ENCODE measurements at regions not wholly inside any gene's neighbourhood (a gene's known extent, or its start where the extent isn't known, plus 50 kb on each side); places are given as distances from the start of the nearest gene placed in this dataset.

GRCh38 chr4:162715401-162715800 is 451.3 kb downstream of the NAF1 start:
- DNase-seq = no peak

- DNase-seq = no peak
Observed at GRCh38 chr4:162707962-162708361, 458.7 kb downstream of the NAF1 start.

- DNase-seq = no peak
Observed at GRCh38 chr4:162706632-162707031, 460.1 kb downstream of the NAF1 start.

GRCh38 chr4:162706051-162706450 is 460.6 kb downstream of the NAF1 start:
- DNase-seq = no peak

GRCh38 chr4:162705130-162705803 is 461.4 kb downstream of the NAF1 start:
- DNase-seq = no peak

- no peak for DNase-seq
Observed at GRCh38 chr4:162700815-162701361, 465.8 kb downstream of the NAF1 start.

- no peak for DNase-seq
Observed at GRCh38 chr4:162700358-162700757, 466.3 kb downstream of the NAF1 start.

- no peak for DNase-seq
Observed at GRCh38 chr4:162699629-162700028, 467.1 kb downstream of the NAF1 start.

GRCh38 chr4:162685410-162685809 is 481.3 kb downstream of the NAF1 start:
- no peak for DNase-seq

GRCh38 chr4:162684998-162685397 is 481.7 kb downstream of the NAF1 start:
- DNase-seq = no peak

GRCh38 chr4:162684371-162684700 is 482.4 kb downstream of the NAF1 start:
- no peak for DNase-seq

- DNase-seq = no peak
Observed at GRCh38 chr4:162683659-162684370, 482.9 kb downstream of the NAF1 start.

GRCh38 chr4:162682651-162683050 is 484.0 kb downstream of the NAF1 start:
- DNase-seq = no peak

GRCh38 chr4:162681212-162681611 is 485.5 kb downstream of the NAF1 start:
- DNase-seq = no peak

GRCh38 chr4:162675661-162676060 is 491.0 kb downstream of the NAF1 start:
- no peak for DNase-seq

GRCh38 chr4:162661913-162662312 is 498.1 kb upstream of the FSTL5 start:
- DNase-seq = no peak

- no peak for DNase-seq
Observed at GRCh38 chr4:162659716-162660115, 495.9 kb upstream of the FSTL5 start.

GRCh38 chr4:162657966-162658365 is 494.2 kb upstream of the FSTL5 start:
- no peak for DNase-seq

GRCh38 chr4:162650166-162650565 is 486.4 kb upstream of the FSTL5 start:
- no peak for DNase-seq

- no peak for DNase-seq
Observed at GRCh38 chr4:162645381-162645780, 481.6 kb upstream of the FSTL5 start.

- DNase-seq = no peak
Observed at GRCh38 chr4:162644346-162644745, 480.5 kb upstream of the FSTL5 start.

- DNase-seq = no peak
Observed at GRCh38 chr4:162640152-162640551, 476.4 kb upstream of the FSTL5 start.

- no peak for DNase-seq
Observed at GRCh38 chr4:162634390-162634789, 470.6 kb upstream of the FSTL5 start.

GRCh38 chr4:162622664-162623063 is 458.9 kb upstream of the FSTL5 start:
- DNase-seq = no peak

- DNase-seq = no peak
Observed at GRCh38 chr4:162610116-162610515, 446.3 kb upstream of the FSTL5 start.
